ENCODE measurements at regions not wholly inside any gene's neighbourhood (a gene's known extent, or its start where the extent isn't known, plus 50 kb on each side); places are given as distances from the start of the nearest gene placed in this dataset.
A peak's percentile ranks its signal among the peaks of the same experiment; 100 is the strongest.

DNA sequence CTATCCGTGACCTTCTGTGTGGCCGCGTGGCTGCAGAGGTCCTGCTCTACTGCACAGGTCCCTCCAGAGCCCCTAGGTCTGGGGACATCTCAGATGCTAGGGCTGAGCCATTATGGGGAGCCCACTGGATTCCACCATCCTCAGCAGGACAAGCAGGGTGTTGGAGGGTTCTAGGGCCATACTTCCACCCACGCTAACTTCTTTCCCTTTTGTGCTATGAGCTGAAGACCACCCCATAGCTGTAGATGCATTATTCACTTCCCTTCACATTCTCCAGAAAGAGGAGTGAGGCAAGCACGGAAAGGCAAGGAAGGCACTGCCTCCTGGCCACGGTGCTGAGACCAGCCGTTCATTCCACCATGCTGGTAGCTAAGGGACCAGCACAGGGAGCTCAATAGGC, 149.5 kb upstream of the MYCN start:
- intact Hi-C loops (cut with DNase I; ENCODE audit: low total_unique reads), result no loop called here
- TF ChIP-seq POLR2A (IDR thresholded peaks at IDR 0.05) (no peak), POLR2AphosphoS5 (IDR thresholded peaks at IDR 0.05) (no peak)
- TF ChIP-seq, protein P1, sequence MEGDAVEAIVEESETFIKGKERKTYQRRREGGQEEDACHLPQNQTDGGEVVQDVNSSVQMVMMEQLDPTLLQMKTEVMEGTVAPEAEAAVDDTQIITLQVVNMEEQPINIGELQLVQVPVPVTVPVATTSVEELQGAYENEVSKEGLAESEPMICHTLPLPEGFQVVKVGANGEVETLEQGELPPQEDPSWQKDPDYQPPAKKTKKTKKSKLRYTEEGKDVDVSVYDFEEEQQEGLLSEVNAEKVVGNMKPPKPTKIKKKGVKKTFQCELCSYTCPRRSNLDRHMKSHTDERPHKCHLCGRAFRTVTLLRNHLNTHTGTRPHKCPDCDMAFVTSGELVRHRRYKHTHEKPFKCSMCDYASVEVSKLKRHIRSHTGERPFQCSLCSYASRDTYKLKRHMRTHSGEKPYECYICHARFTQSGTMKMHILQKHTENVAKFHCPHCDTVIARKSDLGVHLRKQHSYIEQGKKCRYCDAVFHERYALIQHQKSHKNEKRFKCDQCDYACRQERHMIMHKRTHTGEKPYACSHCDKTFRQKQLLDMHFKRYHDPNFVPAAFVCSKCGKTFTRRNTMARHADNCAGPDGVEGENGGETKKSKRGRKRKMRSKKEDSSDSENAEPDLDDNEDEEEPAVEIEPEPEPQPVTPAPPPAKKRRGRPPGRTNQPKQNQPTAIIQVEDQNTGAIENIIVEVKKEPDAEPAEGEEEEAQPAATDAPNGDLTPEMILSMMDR (IDR thresholded peaks at IDR 0.05 in 8 of 11, conservative IDR thresholded peaks at IDR 0.05 in 3 of 11), result no peak
- WGBS, 5 donors, result 85 to 96% (median 92%) methylated on average over 7 of the region's 7 CpGs
- no peaks in the 10 kb centered on the region for H3K9me3 ChIP-seq
- H3K36me3 ChIP-seq, result no peaks in the 10 kb centered on the region
- peak; percentile 37 for DNase-seq
- no peak overlapping the region for H3K4me3 ChIP-seq
- H3K27me3 ChIP-seq (replicated peaks in 1 of 7), result peaks cover 0 to 8% (median 0%) of the 10 kb centered on the region in 7 donors
- H3K4me1 ChIP-seq, result peaks cover 0 to 17% (median 7%) of the 10 kb centered on the region in 6 donors
- no peak overlapping the region for H3K27ac ChIP-seq

DNA sequence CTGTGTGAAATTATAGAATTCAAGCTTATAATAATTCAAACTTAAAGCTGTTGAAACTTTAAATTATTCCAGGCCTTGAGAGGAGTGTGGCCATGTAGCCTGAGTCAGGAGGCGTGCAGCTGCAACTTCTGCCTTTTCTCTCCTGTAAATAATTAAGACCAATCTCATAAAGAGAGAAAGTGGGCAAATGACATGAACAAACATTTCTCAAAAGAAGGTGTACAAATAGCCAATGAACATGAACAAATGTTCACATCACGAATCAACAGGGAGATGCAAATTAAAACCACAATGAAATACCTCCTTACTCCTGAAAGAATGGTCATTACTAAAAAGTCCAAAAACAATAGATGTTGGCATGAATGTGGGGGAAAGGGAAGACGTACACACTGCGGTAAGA, 149.1 kb upstream of the MYCN start:
- no peak overlapping the region for H3K27ac ChIP-seq
- 89 to 92% (median 91%) methylated on average over 4 of the region's 4 CpGs for WGBS, 5 donors
- no peak for DNase-seq
- no peak overlapping the region for H3K4me3 ChIP-seq
- intact Hi-C loops (cut with DNase I; ENCODE audit: low total_unique reads), result no loop called here
- no peaks in the 10 kb centered on the region for H3K9me3 ChIP-seq
- TF ChIP-seq POLR2A (IDR thresholded peaks at IDR 0.05) (no peak), POLR2AphosphoS5 (IDR thresholded peaks at IDR 0.05) (no peak)
- TF ChIP-seq, protein P1 (IDR thresholded peaks at IDR 0.05 in 8 of 11, conservative IDR thresholded peaks at IDR 0.05 in 3 of 11), result no peak
- H3K36me3 ChIP-seq, result no peaks in the 10 kb centered on the region
- peaks cover 0 to 17% (median 8%) of the 10 kb centered on the region in 6 donors for H3K4me1 ChIP-seq
- peaks cover 0 to 10% (median 0%) of the 10 kb centered on the region in 7 donors for H3K27me3 ChIP-seq (replicated peaks in 1 of 7)

DNA sequence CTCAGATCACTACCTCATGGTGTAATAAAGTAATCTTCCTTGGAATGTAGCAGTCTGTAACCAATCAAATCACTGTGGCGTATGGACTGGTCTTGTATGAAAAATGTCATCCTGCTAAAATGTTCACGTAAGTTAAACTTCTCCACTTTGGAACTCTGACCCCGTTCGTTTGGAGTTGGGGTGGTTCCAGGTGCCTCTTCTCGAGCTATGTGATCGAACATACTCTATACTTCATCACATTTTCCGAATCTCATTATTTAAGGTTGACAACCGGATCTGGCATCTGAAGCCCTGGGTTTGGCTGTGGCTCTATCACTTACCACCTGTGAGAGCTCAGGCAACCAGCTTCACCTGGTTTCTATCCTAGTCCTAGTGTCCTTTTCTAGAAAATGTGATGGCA, 148.0 kb upstream of the MYCN start:
- 79 to 91% (median 85%) methylated on average over 8 of the region's 8 CpGs for WGBS, 5 donors
- peaks cover 0 to 10% (median 0%) of the 10 kb centered on the region in 7 donors for H3K27me3 ChIP-seq (replicated peaks in 1 of 7)
- DNase-seq, result peak; percentile 32
- H3K4me3 ChIP-seq, result no peak overlapping the region
- H3K4me1 ChIP-seq, result peaks cover 0 to 17% (median 8%) of the 10 kb centered on the region in 6 donors
- H3K36me3 ChIP-seq, result no peaks in the 10 kb centered on the region
- no peak overlapping the region for H3K27ac ChIP-seq
- intact Hi-C loops (cut with DNase I; ENCODE audit: low total_unique reads), result no loop called here
- H3K9me3 ChIP-seq, result no peaks in the 10 kb centered on the region
- TF ChIP-seq, protein P1 (IDR thresholded peaks at IDR 0.05 in 8 of 11, conservative IDR thresholded peaks at IDR 0.05 in 3 of 11), result no peak
- TF ChIP-seq POLR2AphosphoS5 (IDR thresholded peaks at IDR 0.05), result no peak

DNA sequence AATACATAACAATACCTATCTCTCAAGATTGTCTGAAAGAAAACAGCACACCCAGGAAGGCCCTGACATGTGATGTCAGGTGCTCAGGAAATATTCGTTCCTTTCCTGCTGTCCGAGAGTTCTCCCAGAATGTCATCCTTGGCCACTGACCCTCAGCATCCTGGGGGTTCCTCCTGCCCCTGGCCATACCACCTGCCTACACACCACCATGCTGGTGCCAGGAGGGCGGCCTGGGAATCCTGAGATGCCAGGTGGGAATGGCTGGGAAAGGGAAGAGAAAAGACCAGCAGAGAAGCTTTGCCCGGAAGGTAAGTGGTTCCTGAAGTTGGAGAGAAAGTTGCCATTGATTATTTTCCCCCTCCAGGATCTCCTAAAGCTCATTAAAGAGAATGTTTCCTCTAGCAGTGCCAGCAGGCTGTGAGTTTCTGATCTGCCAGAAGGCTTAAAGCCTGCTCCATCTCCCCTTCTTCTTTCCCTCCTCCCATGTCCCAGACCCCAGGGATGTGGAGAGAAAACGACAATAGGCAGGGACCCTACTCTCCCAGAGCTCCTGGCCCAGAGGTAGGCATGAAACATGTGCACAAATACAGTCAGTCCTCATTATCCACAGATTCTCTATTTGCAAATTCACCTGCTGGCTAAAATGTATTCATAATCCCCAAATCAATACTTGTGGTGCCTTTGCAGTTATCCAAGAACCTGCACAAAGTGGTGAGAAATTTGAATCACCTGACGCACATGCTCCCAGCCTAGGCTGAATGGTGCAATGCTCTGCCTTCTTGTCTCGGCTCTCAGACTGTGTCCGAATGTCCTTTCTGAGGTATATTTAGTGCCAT, 147.1 kb upstream of the MYCN start:
- Histone ChIP-seq H3K36me3 (no peaks in the 10 kb centered on the region), H3K27ac (no peak overlapping the region), H3K27me3 (replicated peaks in 1 of 7) (peaks cover 0 to 10% (median 0%) of the 10 kb centered on the region in 7 donors), H3K4me1 (peaks cover 0 to 17% (median 8%) of the 10 kb centered on the region in 6 donors), H3K9me3 (no peaks in the 10 kb centered on the region), H3K4me3 (no peak overlapping the region)
- peak; percentile 42 for DNase-seq
- WGBS, 5 donors, result 83 to 89% (median 87%) methylated on average over 8 of the region's 8 CpGs
- intact Hi-C loops (cut with DNase I; ENCODE audit: low total_unique reads), result no loop called here
- TF ChIP-seq, protein P1 (IDR thresholded peaks at IDR 0.05 in 8 of 11, conservative IDR thresholded peaks at IDR 0.05 in 3 of 11), result no peak
- TF ChIP-seq POLR2A (IDR thresholded peaks at IDR 0.05), result no peak
- no peak for TF ChIP-seq POLR2AphosphoS5 (IDR thresholded peaks at IDR 0.05)

All from spleen (tissue), 11 donors.